GM12892 (cell line): ENCODE measurements at regions not wholly inside any gene's neighbourhood (a gene's known extent, or its start where the extent isn't known, plus 50 kb on each side); places are given as distances from the start of the nearest gene placed in this dataset.
"Not testable (repeated sequence)": the region's sequence is repeated elsewhere in the genome, so short reads cannot be mapped to it uniquely, and the experiment has no call there.

Experiments used
- DNase-seq: peaks from one replicate; pipeline ENCODE4 v3.0.0; 2011; ENCODE audit not compliant: insufficient read length
- FAIRE-seq: peaks from 2 replicates; lab custom pipeline; 2011; peaks lifted over from hg19 to GRCh38; lab: Jason Lieb, UNC
- POLR2A ChIP-seq: IDR thresholded peaks from 2 replicates; pipeline ENCODE4 v1.6.1; 2011; ENCODE audit warnings: low read depth, low read length, control low read depth
- POLR2AphosphoS5 ChIP-seq: IDR thresholded peaks from 2 replicates; pipeline ENCODE4 v1.6.1; 2011; ENCODE audit warnings: low read depth, low read length, control low read depth
- TAF1 ChIP-seq: IDR thresholded peaks from 2 replicates; pipeline ENCODE4 v1.6.1; 2011; ENCODE audit warnings: low read depth, mild to moderate bottlenecking, control low read depth, low read length, borderline replicate concordance

DNA sequence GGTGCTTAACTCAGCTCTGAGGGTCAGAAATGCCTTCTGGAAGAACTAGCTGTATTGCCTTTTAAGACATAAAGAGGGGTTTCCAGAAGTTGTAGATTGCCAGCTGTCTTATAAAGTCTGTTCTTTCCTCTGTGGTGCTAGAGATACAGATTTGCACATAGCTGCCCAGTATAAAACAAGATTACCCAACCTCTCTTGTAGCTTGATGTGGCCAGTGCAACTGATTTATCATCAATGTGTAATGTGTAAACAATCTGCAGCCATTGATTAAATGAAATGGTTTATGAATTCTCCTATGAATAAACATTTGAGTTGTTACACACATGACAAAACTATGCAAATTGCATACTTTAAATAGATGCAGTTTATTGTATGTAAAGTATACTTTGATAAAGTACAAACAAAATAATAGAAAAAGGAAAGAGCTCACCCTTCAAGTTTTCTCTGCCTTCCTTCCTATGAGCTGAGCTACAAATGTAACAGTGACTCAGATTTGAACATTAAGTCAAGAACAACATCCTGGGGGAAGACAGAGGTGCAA lies 195.2 kb downstream of the TMEM26 start:
- TF ChIP-seq TAF1 (no peak), POLR2AphosphoS5 (no peak), POLR2A (no peak)
- no peak for DNase-seq
- no peak for FAIRE-seq

DNA sequence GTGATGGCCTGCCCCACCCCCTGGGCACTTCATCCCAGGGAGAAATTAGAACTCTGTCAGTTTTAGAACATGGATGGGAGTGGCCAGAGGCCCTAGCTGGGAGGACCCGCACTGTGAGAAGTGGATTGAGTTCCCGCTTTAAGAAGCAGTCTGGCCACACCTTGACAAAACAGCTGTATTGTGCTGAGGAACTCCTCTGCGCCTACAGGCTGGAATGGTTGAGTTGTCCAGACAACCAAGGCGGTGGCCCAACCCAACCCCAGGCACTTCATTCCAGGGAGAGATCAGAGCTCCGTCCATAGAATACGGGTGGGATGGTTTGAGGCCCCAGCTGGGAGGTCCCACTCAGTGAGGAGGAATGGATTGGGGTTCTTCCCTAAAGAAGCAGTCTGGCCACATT lies 196.0 kb downstream of the TMEM26 start:
- DNase-seq (no peak), FAIRE-seq (no peak)
- TF ChIP-seq POLR2A = no peak
- TF ChIP-seq TAF1 = no peak
- TF ChIP-seq POLR2AphosphoS5 = no peak

GRCh38 chr10:61252326-61252725 lies 200.9 kb downstream of the TMEM26 start:
- DNase-seq, FAIRE-seq: not testable (repeated sequence)

DNA sequence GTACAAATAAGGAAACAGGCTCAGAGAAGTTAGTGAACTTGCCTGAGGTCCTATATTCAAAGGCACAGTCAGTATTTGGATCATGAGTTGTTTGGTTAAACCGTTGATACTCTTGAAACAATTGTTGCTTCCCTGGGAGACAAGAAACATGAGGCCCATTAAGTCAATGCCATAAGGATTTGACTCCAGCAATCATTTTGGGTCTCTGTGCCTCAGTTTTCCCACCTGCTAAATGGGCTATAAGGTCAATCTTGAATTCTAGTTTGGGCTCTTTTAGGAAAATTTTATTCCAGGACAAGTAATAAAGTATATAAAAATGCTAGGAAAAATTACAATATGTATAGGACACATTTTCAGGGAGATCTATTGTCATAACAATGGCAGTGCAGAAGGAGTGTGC lies 202.1 kb downstream of the TMEM26 start:
- TF ChIP-seq POLR2A = no peak
- TF ChIP-seq TAF1 = no peak
- TF ChIP-seq POLR2AphosphoS5 = no peak
- FAIRE-seq = no peak
- no peak for DNase-seq

DNA sequence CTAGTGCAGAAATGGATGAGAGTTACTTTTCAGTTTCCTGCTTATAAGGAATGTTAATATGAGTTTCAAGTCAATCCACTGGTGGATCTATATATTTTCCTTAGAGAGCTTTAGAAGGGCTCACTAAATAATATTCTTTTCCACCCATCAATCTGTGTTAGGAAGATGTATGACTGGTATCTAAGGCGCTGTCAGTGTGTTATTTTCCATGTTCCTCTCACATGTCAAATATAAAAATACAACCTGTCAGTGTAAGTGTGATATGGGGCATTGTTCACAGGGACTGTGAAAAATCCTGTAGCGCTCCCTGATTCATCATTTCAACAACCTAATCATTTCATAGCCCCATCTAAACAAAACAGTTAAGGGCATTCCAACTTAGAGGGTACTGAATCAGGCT lies 203.1 kb downstream of the TMEM26 start:
- FAIRE-seq (no peak), DNase-seq (no peak)
- no peak for TF ChIP-seq POLR2AphosphoS5
- no peak for TF ChIP-seq POLR2A
- TF ChIP-seq TAF1 = no peak

GRCh38 chr10:61248013-61248412 lies 205.2 kb downstream of the TMEM26 start:
- DNase-seq (no peak), FAIRE-seq (no peak)
- TF ChIP-seq TAF1 (no peak), POLR2A (no peak), POLR2AphosphoS5 (no peak)

DNA sequence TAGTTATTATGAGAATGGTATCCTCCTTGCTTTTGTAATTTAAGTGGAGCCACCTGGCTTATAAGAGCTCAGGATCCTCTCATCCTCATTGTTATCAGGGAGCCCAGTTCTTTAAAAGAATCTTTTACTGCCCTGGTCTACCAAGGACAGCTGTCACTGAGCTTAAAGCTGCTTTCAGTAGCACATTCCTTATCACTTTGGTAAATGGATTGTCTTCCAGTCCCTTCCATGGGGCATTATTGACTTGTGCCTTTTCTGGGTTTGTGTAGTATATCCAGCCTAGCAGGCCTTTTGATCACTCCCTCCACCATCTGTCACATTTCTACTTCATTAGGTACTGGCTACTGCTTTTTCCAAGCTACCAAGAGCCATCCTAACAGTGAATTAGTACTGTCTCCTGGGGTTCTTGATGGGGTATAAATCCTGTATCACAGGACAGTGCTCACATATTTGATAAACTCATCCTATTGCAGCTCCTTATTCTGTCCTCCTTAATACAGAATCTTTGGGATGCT lies 208.9 kb downstream of the TMEM26 start:
- DNase-seq (no peak), FAIRE-seq (no peak)
- no peak for TF ChIP-seq POLR2AphosphoS5
- TF ChIP-seq POLR2A = no peak
- TF ChIP-seq TAF1 = no peak

DNA sequence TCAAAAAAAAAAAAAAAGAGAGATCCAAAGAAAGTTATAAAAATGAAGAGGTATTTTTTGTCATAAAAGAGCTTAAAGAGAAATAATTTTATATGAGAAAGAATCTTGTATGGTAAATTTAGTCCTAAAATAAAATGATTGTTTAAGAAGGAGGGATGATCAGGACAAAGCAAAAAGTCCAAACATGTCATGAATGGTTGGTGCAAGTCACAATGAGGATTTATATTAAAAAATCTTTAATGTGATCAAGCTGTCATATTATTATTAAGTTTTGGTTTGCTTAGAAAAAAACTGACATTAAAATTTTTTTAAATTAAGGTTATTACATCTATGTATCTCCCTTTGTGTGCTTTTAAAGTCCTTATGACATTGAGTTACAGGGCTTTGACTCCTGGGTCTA lies 220.4 kb downstream of the TMEM26 start:
- TF ChIP-seq TAF1 = no peak
- no peak for TF ChIP-seq POLR2A
- TF ChIP-seq POLR2AphosphoS5 = no peak
- DNase-seq = no peak
- FAIRE-seq = no peak

GRCh38 chr10:61225939-61226338 lies 227.2 kb downstream of the TMEM26 start:
- FAIRE-seq (no peak), DNase-seq (no peak)
- TF ChIP-seq POLR2A (no peak), POLR2AphosphoS5 (no peak), TAF1 (no peak)

GRCh38 chr10:61223576-61223975 lies 229.6 kb downstream of the TMEM26 start:
- TF ChIP-seq POLR2AphosphoS5 (no peak), TAF1 (no peak), POLR2A (no peak)
- DNase-seq (no peak), FAIRE-seq (no peak)

DNA sequence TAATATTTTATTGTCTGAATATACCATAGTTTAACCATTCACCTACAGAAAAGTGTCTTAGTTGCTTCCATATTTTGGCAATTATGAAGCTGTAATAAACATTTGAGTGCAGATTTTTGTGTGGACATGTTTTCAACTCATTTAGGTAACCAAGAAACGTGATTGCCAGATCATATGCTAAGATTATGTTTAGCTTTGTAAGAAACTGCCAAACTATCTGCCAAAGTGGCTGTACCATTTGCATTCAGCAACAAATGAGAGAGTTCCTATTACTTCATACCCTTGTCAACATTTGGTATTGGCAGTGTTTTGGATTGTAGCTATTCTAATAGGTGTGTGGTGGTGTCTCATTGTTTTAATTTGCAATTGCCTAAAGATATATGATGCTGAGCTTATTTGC lies 233.5 kb downstream of the TMEM26 start:
- DNase-seq (no peak), FAIRE-seq (no peak)
- TF ChIP-seq POLR2A (no peak), POLR2AphosphoS5 (no peak), TAF1 (no peak)

GRCh38 chr10:61217851-61218565 lies 235.2 kb downstream of the TMEM26 start:
- TF ChIP-seq POLR2AphosphoS5 = no peak
- no peak for TF ChIP-seq TAF1
- TF ChIP-seq POLR2A = no peak
- no peak for FAIRE-seq
- DNase-seq = no peak
